GM12874 (cell line): ENCODE measurements at regions not wholly inside any gene's neighbourhood (a gene's known extent, or its start where the extent isn't known, plus 50 kb on each side); places are given as distances from the start of the nearest gene placed in this dataset.

ENCODE experiments used
- TF ChIP-seq, protein P1 (sequence below): IDR thresholded peaks from 2 replicates; pipeline ENCODE4 v1.5.1; 2011; ENCODE audit warnings: low read depth, mild to moderate bottlenecking, control low read depth, low read length, moderate library complexity; ENCODE audit not compliant: insufficient read depth

DNA sequence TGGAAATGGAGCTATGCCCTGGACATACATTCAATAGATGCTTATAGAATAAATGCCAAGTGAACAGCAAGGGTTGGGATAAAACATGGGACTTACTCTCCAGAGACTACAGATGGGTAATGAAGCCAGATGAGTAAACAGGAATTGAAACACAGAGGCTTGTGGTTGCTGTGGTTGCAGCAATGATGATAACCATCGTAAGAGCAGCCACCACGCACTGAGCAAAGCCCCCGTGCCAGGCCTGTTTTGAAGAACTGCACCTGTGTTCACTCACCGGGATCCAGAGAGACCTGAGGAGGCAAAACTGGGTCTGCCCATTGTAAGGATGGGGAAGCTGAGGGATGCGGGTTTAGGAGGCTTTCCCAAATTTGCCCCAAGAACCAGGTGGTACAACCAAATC, 431.1 kb upstream of the CDH4 start:
- TF ChIP-seq, protein P1, sequence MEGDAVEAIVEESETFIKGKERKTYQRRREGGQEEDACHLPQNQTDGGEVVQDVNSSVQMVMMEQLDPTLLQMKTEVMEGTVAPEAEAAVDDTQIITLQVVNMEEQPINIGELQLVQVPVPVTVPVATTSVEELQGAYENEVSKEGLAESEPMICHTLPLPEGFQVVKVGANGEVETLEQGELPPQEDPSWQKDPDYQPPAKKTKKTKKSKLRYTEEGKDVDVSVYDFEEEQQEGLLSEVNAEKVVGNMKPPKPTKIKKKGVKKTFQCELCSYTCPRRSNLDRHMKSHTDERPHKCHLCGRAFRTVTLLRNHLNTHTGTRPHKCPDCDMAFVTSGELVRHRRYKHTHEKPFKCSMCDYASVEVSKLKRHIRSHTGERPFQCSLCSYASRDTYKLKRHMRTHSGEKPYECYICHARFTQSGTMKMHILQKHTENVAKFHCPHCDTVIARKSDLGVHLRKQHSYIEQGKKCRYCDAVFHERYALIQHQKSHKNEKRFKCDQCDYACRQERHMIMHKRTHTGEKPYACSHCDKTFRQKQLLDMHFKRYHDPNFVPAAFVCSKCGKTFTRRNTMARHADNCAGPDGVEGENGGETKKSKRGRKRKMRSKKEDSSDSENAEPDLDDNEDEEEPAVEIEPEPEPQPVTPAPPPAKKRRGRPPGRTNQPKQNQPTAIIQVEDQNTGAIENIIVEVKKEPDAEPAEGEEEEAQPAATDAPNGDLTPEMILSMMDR: no peak

DNA sequence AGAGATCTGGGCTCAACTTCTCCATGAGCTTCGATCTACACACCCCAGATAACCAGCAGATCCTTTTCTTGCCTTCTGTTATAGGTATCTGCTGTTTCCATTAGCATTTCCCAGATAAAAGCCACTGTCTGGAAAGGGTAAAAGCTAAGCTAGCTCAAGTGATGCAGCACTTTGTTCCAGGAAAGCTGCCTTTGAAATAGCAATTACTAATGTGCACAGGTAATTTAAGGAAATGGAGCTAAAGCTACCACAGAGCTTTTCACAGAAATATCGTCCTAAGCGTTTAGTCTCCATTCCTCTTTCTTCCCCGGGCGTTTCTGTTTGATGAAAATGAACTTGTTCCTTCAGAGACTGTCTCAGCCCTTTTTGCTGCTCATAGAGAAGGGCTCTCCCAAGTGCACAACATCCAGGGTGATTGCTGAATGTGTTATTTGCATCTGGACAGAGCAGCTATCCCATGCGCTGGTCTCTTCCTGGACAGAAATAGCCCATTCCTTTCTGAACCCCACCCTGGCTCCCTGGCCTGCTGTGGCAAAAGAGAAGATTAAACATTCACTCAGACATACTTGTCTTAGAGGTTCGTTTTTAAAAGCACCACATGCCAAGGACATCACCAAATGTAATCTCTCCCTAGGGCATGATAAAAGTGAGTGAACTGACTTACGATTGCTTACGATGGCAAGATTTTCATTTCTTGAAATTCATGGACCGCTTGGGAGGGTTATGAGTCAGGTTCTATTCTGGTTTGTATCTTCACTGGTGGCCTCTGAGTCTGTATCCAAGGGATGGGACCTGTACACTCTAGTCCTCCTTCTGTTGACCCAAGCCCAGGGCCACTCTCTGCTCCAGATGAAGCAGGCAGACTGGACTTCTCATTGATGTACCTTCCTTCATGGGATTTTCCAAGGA, 429.1 kb upstream of the CDH4 start:
- TF ChIP-seq, protein P1: no peak

DNA sequence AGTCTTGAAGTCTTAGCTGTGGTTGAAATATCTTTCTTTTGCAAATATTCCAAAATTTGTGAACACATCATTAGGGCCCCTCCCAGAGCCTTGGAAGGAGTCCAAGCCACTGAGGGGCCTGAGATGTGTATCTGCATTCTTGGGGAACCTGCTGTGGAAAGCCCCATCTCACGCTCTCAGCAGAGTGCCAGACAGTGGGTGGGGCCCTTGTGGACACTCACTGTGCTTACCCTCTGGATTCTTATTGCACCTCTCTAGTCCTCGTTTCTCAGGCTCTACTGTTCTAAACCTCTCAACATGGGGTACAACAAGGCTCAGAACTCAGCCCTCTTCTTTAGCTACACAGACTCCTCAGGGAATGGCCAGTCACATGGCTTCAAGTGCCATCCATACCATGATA, 416.2 kb upstream of the CDH4 start:
- TF ChIP-seq, protein P1: no peak

DNA sequence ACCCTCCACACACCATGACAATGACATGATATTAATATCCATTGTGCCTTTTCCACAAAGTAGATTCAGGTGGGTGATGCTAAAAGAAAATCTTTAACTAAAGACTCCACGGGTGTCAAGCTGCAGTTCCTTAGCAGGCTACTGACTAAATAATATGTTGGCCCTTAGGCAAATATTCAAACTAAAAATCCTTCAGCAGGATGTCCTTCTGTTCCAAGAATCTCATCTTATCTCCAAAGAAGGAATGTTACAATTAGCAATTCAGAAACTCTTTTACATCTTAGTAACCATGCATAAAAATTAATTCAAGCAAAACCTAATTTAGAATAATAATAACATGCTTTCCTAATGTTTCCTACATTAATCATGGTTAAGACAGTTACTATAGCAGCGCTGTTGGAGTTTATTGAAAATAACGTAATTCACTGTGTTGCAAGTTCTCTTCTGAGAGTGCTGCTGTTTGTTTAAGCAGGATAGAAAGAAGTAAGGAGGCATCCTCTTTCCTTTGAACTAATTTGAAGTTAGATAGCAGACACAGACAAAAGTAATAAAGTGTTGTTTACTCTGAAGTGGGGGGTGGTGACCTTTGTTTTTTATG, 414.8 kb upstream of the CDH4 start:
- TF ChIP-seq, protein P1: no peak

DNA sequence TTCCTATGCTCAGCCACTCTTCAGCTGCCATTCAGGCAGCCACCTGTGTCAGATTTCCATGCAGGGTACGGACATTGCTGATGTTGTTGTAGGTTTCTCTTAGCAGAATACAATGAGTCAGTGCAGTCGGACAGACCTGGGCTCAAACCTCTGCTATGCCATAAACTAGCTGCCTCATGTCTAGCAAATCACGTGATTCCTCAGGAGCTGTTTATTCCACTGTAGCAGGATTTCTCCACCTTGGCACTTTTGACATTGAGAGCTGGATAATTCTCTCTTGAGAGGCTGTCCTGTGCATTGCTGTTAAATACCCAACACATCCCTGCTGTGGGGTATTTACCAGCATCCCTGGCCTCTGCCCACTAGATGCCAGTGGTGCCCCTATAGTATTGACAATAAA, 413.8 kb upstream of the CDH4 start:
- TF ChIP-seq, protein P1: no peak

DNA sequence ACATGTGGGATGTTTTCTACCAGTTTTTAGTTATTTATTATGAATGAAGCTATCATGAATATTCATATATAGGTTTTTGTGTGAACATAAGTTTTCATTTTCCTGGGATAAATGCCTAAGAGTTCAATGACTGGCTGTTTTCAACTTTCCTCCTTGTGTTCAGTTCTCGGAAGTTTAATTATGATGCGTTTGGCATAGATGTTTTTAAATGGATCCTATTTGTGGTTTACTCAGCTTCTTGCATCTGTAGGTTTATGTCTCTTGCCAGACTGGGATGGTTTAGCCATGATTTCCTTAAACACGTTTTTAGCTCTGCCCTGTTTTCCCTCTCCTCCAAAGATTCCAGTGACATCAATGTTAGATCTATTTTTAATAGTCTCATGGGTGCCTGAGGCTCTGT, 411.1 kb upstream of the CDH4 start:
- TF ChIP-seq, protein P1: no peak

DNA sequence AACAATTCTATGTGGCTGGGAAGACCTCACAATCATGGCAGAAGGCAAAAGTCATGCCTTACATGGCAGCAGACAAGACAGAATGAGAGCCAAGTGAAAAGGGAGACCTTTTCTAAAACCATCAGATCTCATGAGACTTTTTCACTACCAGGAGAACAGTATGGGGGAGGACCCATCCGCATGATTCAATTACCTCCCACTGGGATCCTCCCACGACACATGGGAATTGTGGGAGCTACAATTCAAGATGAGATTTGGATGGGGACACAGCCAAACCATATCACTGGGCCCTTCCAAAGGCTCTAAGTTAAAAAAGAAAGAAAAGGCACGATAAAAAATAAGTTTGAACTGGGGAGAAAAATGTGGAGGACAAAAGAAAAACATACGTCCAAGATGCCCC, 406.9 kb upstream of the CDH4 start:
- TF ChIP-seq, protein P1: no peak
